Stomach (tissue), 4 donors: ENCODE measurements at regions not wholly inside any gene's neighbourhood (a gene's known extent, or its start where the extent isn't known, plus 50 kb on each side); places are given as distances from the start of the nearest gene placed in this dataset.

Experiments
- EP300 ChIP-seq: sonication (generic); formaldehyde crosslinking; IDR thresholded peaks from one replicate; pipeline ENCODE4 v1.6.1; 2017; ENCODE audit warnings: antibody characterized with exemption
- POLR2A ChIP-seq, 4 donors: fragments of 450-650 bp; IDR thresholded peaks; one replicate each; pipeline ENCODE4 v1.6.1; 2016; ENCODE audit warnings: antibody characterized with exemption in 4 of 4, control low read depth in 2 of 4, mild to moderate bottlenecking in 1 of 4, moderate library complexity in 1 of 4
- POLR2AphosphoS5 ChIP-seq, 3 donors: sonication (generic); formaldehyde crosslinking; IDR thresholded peaks; one replicate each; pipeline ENCODE4 v1.6.1; 2016; ENCODE audit warnings: antibody characterized with exemption in 3 of 3
- TF ChIP-seq, protein P1 (sequence below), 7 experiments: fragments of 450-650 bp in 4 of 7; fragments of 200-600 bp in 3 of 7; sonication (generic) in 3 of 7; IDR thresholded peaks; one replicate each; pipeline ENCODE4 v1.5.1; 2016 to 2019; ENCODE audit warnings: antibody characterized with exemption in 7 of 7, control low read depth in 2 of 7, mild to moderate bottlenecking in 1 of 7

DNA sequence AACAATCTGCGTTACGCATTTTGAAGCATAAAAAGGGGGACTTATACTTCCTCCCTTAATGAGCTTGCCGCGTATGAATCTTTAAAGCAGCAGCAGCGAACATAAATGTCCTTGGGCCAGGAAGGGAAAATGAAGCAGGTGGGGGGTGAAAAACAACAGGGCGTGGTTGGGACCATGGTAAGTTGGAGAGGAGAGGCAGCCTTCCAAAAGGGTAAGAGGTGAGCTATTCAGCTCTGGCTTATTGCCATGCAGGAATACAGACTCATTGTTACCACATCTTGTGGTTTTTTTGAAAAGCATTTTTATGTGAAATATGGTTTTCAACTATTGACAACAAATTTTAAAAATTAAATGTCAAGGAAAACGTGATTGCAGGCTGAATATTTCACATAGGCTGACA lies 710.7 kb upstream of the FAM241A start:
- TF ChIP-seq, protein P1, sequence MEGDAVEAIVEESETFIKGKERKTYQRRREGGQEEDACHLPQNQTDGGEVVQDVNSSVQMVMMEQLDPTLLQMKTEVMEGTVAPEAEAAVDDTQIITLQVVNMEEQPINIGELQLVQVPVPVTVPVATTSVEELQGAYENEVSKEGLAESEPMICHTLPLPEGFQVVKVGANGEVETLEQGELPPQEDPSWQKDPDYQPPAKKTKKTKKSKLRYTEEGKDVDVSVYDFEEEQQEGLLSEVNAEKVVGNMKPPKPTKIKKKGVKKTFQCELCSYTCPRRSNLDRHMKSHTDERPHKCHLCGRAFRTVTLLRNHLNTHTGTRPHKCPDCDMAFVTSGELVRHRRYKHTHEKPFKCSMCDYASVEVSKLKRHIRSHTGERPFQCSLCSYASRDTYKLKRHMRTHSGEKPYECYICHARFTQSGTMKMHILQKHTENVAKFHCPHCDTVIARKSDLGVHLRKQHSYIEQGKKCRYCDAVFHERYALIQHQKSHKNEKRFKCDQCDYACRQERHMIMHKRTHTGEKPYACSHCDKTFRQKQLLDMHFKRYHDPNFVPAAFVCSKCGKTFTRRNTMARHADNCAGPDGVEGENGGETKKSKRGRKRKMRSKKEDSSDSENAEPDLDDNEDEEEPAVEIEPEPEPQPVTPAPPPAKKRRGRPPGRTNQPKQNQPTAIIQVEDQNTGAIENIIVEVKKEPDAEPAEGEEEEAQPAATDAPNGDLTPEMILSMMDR (IDR thresholded peaks at IDR 0.05), result no peak
- TF ChIP-seq POLR2A (IDR thresholded peaks at IDR 0.05), result no peak
- no peak for TF ChIP-seq EP300
- no peak for TF ChIP-seq POLR2AphosphoS5 (IDR thresholded peaks at IDR 0.05)
